Calu3 (cell line): ENCODE measurements at regions not wholly inside any gene's neighbourhood (a gene's known extent, or its start where the extent isn't known, plus 50 kb on each side); places are given as distances from the start of the nearest gene placed in this dataset.
A peak's percentile ranks its signal among the peaks of the same experiment; 100 is the strongest.

ENCODE experiments used
- BruUV-seq: library from RNA; stranded (reverse); fragments of 400-500 nt; replicated peaks from 2 replicates; lab custom pipeline; 2021; lab: Mats Ljungman, UMichigan
- CTCF ChIA-PET: fragments of 300-600 bp; sonication (Branson Sonifier 250); formaldehyde crosslinking; loops from one replicate; lab custom pipeline; 2022; ENCODE audit warnings: antibody characterized with exemption; lab: Charles Lee
- DNase-seq: peaks from one replicate; pipeline ENCODE4 v3.0.0; 2022
- H3K27ac Mint-ChIP-seq: one replicate; pipeline ENCODE4 v1.8.0; 2022; ENCODE audit warnings: mixed read lengths; ENCODE audit not compliant: unreplicated experiment
- H3K27me3 Mint-ChIP-seq: one replicate; pipeline ENCODE4 v1.8.0; 2022; ENCODE audit warnings: mixed read lengths; ENCODE audit not compliant: unreplicated experiment
- H3K36me3 Mint-ChIP-seq: one replicate; pipeline ENCODE4 v1.8.0; 2022; ENCODE audit warnings: mild to moderate bottlenecking, moderate library complexity, mixed read lengths; ENCODE audit not compliant: insufficient read depth, unreplicated experiment
- H3K4me1 Mint-ChIP-seq: one replicate; pipeline ENCODE4 v1.8.0; 2022; ENCODE audit warnings: mild to moderate bottlenecking, low read depth, mixed read lengths; ENCODE audit not compliant: unreplicated experiment
- H3K4me3 Mint-ChIP-seq: one replicate; pipeline ENCODE4 v1.8.0; 2022; ENCODE audit warnings: mild to moderate bottlenecking, low read depth, moderate library complexity, mixed read lengths; ENCODE audit not compliant: unreplicated experiment
- H3K9me3 Mint-ChIP-seq: one replicate; pipeline ENCODE4 v1.8.0; 2022; ENCODE audit warnings: low read depth, mixed read lengths; ENCODE audit not compliant: unreplicated experiment
- CTCF ChIP-seq: fragments of 200-600 bp; IDR thresholded peaks from one replicate; pipeline ENCODE4 v1.8.0; 2022; ENCODE audit warnings: antibody characterized with exemption; ENCODE audit not compliant: unreplicated experiment
- intact Hi-C: fragments of 100-400 bp; cut with micrococcal nuclease; formaldehyde crosslinking; loops from one replicate; pipeline ENCODE4 v1.10.0; 2022; ENCODE audit not compliant: unreplicated experiment

GRCh38 chr10:23988006-23988405 lies 220.9 kb upstream of the KIAA1217 start:
- no peak for DNase-seq
- no peaks in the 10 kb centered on the region for H3K9me3 Mint-ChIP-seq
- BruUV-seq, result no TSS peak
- TF ChIP-seq CTCF, result no peak
- intact Hi-C loops, result no loop called here
- no peak overlapping the region for H3K4me3 Mint-ChIP-seq
- CTCF ChIA-PET, result no interaction called here
- H3K27ac Mint-ChIP-seq, result no peak overlapping the region
- no peaks in the 10 kb centered on the region for H3K36me3 Mint-ChIP-seq
- H3K27me3 Mint-ChIP-seq, result no peaks in the 10 kb centered on the region
- no peaks in the 10 kb centered on the region for H3K4me1 Mint-ChIP-seq

GRCh38 chr10:23994459-23995046 lies 214.4 kb upstream of the KIAA1217 start:
- TF ChIP-seq CTCF, result peak; percentile 73
- Mint-ChIP-seq H3K4me3 (no peak overlapping the region), H3K27me3 (no peaks in the 10 kb centered on the region), H3K9me3 (no peaks in the 10 kb centered on the region), H3K4me1 (no peaks in the 10 kb centered on the region), H3K36me3 (no peaks in the 10 kb centered on the region), H3K27ac (no peak overlapping the region)
- CTCF ChIA-PET, result interaction anchor here (0.6 to 2.9 kb wide), 16 partner anchors 14 to 1229 kb away, joined by 3 to 14 read pairs (median 4); no protein-coding TSS in a partner anchor
- DNase-seq, result peak; percentile 76
- intact Hi-C loops, result loop anchor here (1.0 to 5.0 kb wide), 5 partner anchors 202 to 563 kb away; no protein-coding TSS in a partner anchor
- BruUV-seq, result no TSS peak

- H3K27me3 Mint-ChIP-seq, result no peaks in the 10 kb centered on the region
- DNase-seq, result no peak
- H3K4me3 Mint-ChIP-seq, result no peak overlapping the region
- no peaks in the 10 kb centered on the region for H3K4me1 Mint-ChIP-seq
- intact Hi-C loops, result loop anchor here (5.0 kb wide), 1 partner anchor 503 kb away; no protein-coding TSS in a partner anchor
- H3K27ac Mint-ChIP-seq, result no peak overlapping the region
- H3K9me3 Mint-ChIP-seq, result no peaks in the 10 kb centered on the region
- BruUV-seq, result no TSS peak
- no peaks in the 10 kb centered on the region for H3K36me3 Mint-ChIP-seq
- TF ChIP-seq CTCF, result no peak
- CTCF ChIA-PET, result no interaction called here
Measured at GRCh38 chr10:23999445-23999844, 209.5 kb upstream of the KIAA1217 start.

- H3K4me1 Mint-ChIP-seq, result no peaks in the 10 kb centered on the region
- H3K9me3 Mint-ChIP-seq, result no peaks in the 10 kb centered on the region
- no peaks in the 10 kb centered on the region for H3K36me3 Mint-ChIP-seq
- intact Hi-C loops, result no loop called here
- no peak overlapping the region for H3K27ac Mint-ChIP-seq
- H3K27me3 Mint-ChIP-seq, result no peaks in the 10 kb centered on the region
- H3K4me3 Mint-ChIP-seq, result no peak overlapping the region
- no peak for DNase-seq
- BruUV-seq, result no TSS peak
- no peak for TF ChIP-seq CTCF
- CTCF ChIA-PET, result no interaction called here
Measured at GRCh38 chr10:24000271-24000813, 208.6 kb upstream of the KIAA1217 start.
